ENCODE measurements at regions not wholly inside any gene's neighbourhood (a gene's known extent, or its start where the extent isn't known, plus 50 kb on each side); places are given as distances from the start of the nearest gene placed in this dataset.
"Not testable (repeated sequence)": the region's sequence is repeated elsewhere in the genome, so short reads cannot be mapped to it uniquely, and the experiment has no call there.

- TF ChIP-seq CTCF (IDR thresholded peaks at IDR 0.05 in 8 of 11, conservative IDR thresholded peaks at IDR 0.05 in 3 of 11): no peak
- no peak for TF ChIP-seq POLR2AphosphoS5 (IDR thresholded peaks at IDR 0.05)
- TF ChIP-seq POLR2A (IDR thresholded peaks at IDR 0.05): no peak
- H3K27me3 ChIP-seq (replicated peaks in 1 of 7): no peaks in the 10 kb centered on the region
- DNase-seq: no peak
- no peaks in the 10 kb centered on the region for H3K36me3 ChIP-seq
- H3K27ac ChIP-seq: no peak overlapping the region
- no peaks in the 10 kb centered on the region for H3K4me1 ChIP-seq
- intact Hi-C loops (cut with DNase I; ENCODE audit: low total_unique reads): no loop called here
- no peaks in the 10 kb centered on the region for H3K9me3 ChIP-seq
- H3K4me3 ChIP-seq: no peak overlapping the region
- 74 to 86% (median 83%) methylated on average over 2 of the region's 2 CpGs for WGBS, 5 donors
These were observed 522.9 kb downstream of the ZEB2 start for GRCh38 chr2:143996974-143997373.

GRCh38 chr2:143994961-143995360, 525.0 kb downstream of the ZEB2 start:
- intact Hi-C loops (cut with DNase I; ENCODE audit: low total_unique reads): no loop called here

GRCh38 chr2:143991596-143991995, 528.3 kb downstream of the ZEB2 start:
- intact Hi-C loops (cut with DNase I; ENCODE audit: low total_unique reads); H3K4me1 ChIP-seq; H3K27ac ChIP-seq; H3K27me3 ChIP-seq (replicated peaks in 1 of 7); H3K36me3 ChIP-seq; DNase-seq; H3K4me3 ChIP-seq: not testable (repeated sequence)
- H3K9me3 ChIP-seq: peaks cover 0 to 15% (median 11%) of the 10 kb centered on the region in 8 donors
- 93 to 99% (median 97%) methylated on average over 5 to 30 of the region's 30 CpGs; no CpG with 5 or more reads in 1 of the 5 donors for WGBS, 5 donors

More at GRCh38 chr2:143994961-143995360, 525.0 kb downstream of the ZEB2 start:
- 88 to 94% (median 91%) methylated on average over 1 of the region's 1 CpG for WGBS, 5 donors
- H3K27me3 ChIP-seq (replicated peaks in 1 of 7): no peaks in the 10 kb centered on the region
- no peak overlapping the region for H3K4me3 ChIP-seq
- no peak overlapping the region for H3K27ac ChIP-seq
- no peaks in the 10 kb centered on the region for H3K36me3 ChIP-seq
- TF ChIP-seq CTCF (IDR thresholded peaks at IDR 0.05 in 8 of 11, conservative IDR thresholded peaks at IDR 0.05 in 3 of 11) (no peak), POLR2A (IDR thresholded peaks at IDR 0.05) (no peak), POLR2AphosphoS5 (IDR thresholded peaks at IDR 0.05) (no peak)
- H3K9me3 ChIP-seq: peaks cover 0 to 15% (median 11%) of the 10 kb centered on the region in 8 donors
- no peak for DNase-seq
- no peaks in the 10 kb centered on the region for H3K4me1 ChIP-seq

- TF ChIP-seq CTCF (IDR thresholded peaks at IDR 0.05 in 8 of 11, conservative IDR thresholded peaks at IDR 0.05 in 3 of 11) (no peak), POLR2A (IDR thresholded peaks at IDR 0.05) (no peak), POLR2AphosphoS5 (IDR thresholded peaks at IDR 0.05) (no peak)
- no peak overlapping the region for H3K4me3 ChIP-seq
- DNase-seq: no peak
- no peaks in the 10 kb centered on the region for H3K27me3 ChIP-seq (replicated peaks in 1 of 7)
- no peaks in the 10 kb centered on the region for H3K4me1 ChIP-seq
- intact Hi-C loops (cut with DNase I; ENCODE audit: low total_unique reads): no loop called here
- peaks cover 0 to 16% (median 0%) of the 10 kb centered on the region in 6 donors for H3K36me3 ChIP-seq
- 91 to 100% (median 98%) methylated on average over 1 of the region's 1 CpG for WGBS, 5 donors
- H3K9me3 ChIP-seq: peaks cover 0 to 15% (median 11%) of the 10 kb centered on the region in 8 donors
- no peak overlapping the region for H3K27ac ChIP-seq
These were observed 531.8 kb downstream of the ZEB2 start for GRCh38 chr2:143988082-143988481.

GRCh38 chr2:143981428-143981827, 538.5 kb downstream of the ZEB2 start:
- no peak for DNase-seq
- no peaks in the 10 kb centered on the region for H3K27me3 ChIP-seq (replicated peaks in 1 of 7)

More at GRCh38 chr2:143981428-143981827, 538.5 kb downstream of the ZEB2 start:
- intact Hi-C loops (cut with DNase I; ENCODE audit: low total_unique reads): no loop called here
- Histone ChIP-seq H3K4me1 (no peaks in the 10 kb centered on the region), H3K4me3 (no peak overlapping the region), H3K27ac (no peak overlapping the region), H3K36me3 (peaks cover 0 to 7% (median 0%) of the 10 kb centered on the region in 6 donors), H3K9me3 (no peaks in the 10 kb centered on the region)
- TF ChIP-seq POLR2A (IDR thresholded peaks at IDR 0.05) (no peak), CTCF (IDR thresholded peaks at IDR 0.05 in 8 of 11, conservative IDR thresholded peaks at IDR 0.05 in 3 of 11) (no peak), POLR2AphosphoS5 (IDR thresholded peaks at IDR 0.05) (no peak)
- WGBS, 5 donors: 88 to 97% (median 96%) methylated on average over 2 of the region's 2 CpGs

All from spleen (tissue), 11 donors.